ENCODE measurements at regions not wholly inside any gene's neighbourhood (a gene's known extent, or its start where the extent isn't known, plus 50 kb on each side); places are given as distances from the start of the nearest gene placed in this dataset.

- TF ChIP-seq TOX (CRISPR knock-in tag; IDR thresholded peaks at IDR 0.05; ENCODE audit: borderline replicate concordance), result no peak
- TF ChIP-seq ZNF565 (CRISPR knock-in tag; conservative IDR thresholded peaks at IDR 0.05; ENCODE audit: low read depth), result no peak
- TF ChIP-seq RARB (CRISPR knock-in tag; IDR thresholded peaks at IDR 0.05), result no peak
- no peak for TF ChIP-seq ZFP3 (CRISPR knock-in tag; IDR thresholded peaks at IDR 0.05)
- TF ChIP-seq OSR1 (CRISPR knock-in tag; IDR thresholded peaks at IDR 0.05), result no peak
- no peak for TF ChIP-seq TCF4 (CRISPR knock-in tag; IDR thresholded peaks at IDR 0.05; ENCODE audit: borderline replicate concordance)
- TF ChIP-seq ZC3H10 (CRISPR knock-in tag; IDR thresholded peaks at IDR 0.05), result no peak
- no peak for TF ChIP-seq GLIS3 (CRISPR knock-in tag; IDR thresholded peaks at IDR 0.05)
- TF ChIP-seq CSRNP3 (CRISPR knock-in tag; IDR thresholded peaks at IDR 0.05), result no peak
- TF ChIP-seq BACH2 (CRISPR knock-in tag; IDR thresholded peaks at IDR 0.05; ENCODE audit: borderline replicate concordance), result no peak
- TF ChIP-seq PATZ1 (CRISPR knock-in tag; IDR thresholded peaks at IDR 0.05; ENCODE audit: borderline replicate concordance), result no peak
- TF ChIP-seq CSDC2 (CRISPR knock-in tag; IDR thresholded peaks at IDR 0.05), result no peak
- TF ChIP-seq SNAI2 (CRISPR knock-in tag; IDR thresholded peaks at IDR 0.05), result no peak
- no peak for TF ChIP-seq ZNF8 (CRISPR knock-in tag; IDR thresholded peaks at IDR 0.05)
- no peak for TF ChIP-seq PPARA (CRISPR knock-in tag; IDR thresholded peaks at IDR 0.05; ENCODE audit: borderline replicate concordance)
- TF ChIP-seq ZNF70 (CRISPR knock-in tag; IDR thresholded peaks at IDR 0.05), result no peak
- no peak for TF ChIP-seq ZFP30 (CRISPR knock-in tag; IDR thresholded peaks at IDR 0.05)
- TF ChIP-seq CREB5 (CRISPR knock-in tag; IDR thresholded peaks at IDR 0.05; ENCODE audit: low read depth), result no peak
- TF ChIP-seq POU6F1 (CRISPR knock-in tag; IDR thresholded peaks at IDR 0.05; ENCODE audit: borderline replicate concordance, low read depth), result no peak
- ATAC-seq, result no peak
These were observed 146.9 kb upstream of the CADPS start for GRCh38 chr3:63022114-63022513.

GRCh38 chr3:63026722-63027121, 151.5 kb upstream of the CADPS start:
- ATAC-seq, result no peak

GRCh38 chr3:63029326-63029725, 154.1 kb upstream of the CADPS start:
- ATAC-seq, result no peak
- TF ChIP-seq BACH2 (CRISPR knock-in tag; IDR thresholded peaks at IDR 0.05; ENCODE audit: borderline replicate concordance) (no peak), POU6F1 (CRISPR knock-in tag; IDR thresholded peaks at IDR 0.05; ENCODE audit: borderline replicate concordance, low read depth) (no peak), PPARA (CRISPR knock-in tag; IDR thresholded peaks at IDR 0.05; ENCODE audit: borderline replicate concordance) (no peak), GLIS3 (CRISPR knock-in tag; IDR thresholded peaks at IDR 0.05) (no peak), ZC3H10 (CRISPR knock-in tag; IDR thresholded peaks at IDR 0.05) (no peak), SNAI2 (CRISPR knock-in tag; IDR thresholded peaks at IDR 0.05) (no peak), ZFP30 (CRISPR knock-in tag; IDR thresholded peaks at IDR 0.05) (no peak), TOX (CRISPR knock-in tag; IDR thresholded peaks at IDR 0.05; ENCODE audit: borderline replicate concordance) (no peak), ARNTL (CRISPR knock-in tag; IDR thresholded peaks at IDR 0.05; ENCODE audit: borderline replicate concordance, low read depth) (no peak), OSR1 (CRISPR knock-in tag; IDR thresholded peaks at IDR 0.05) (no peak), ZFP3 (CRISPR knock-in tag; IDR thresholded peaks at IDR 0.05) (no peak), ESRRG (CRISPR knock-in tag; IDR thresholded peaks at IDR 0.05) (no peak), TCF4 (CRISPR knock-in tag; IDR thresholded peaks at IDR 0.05; ENCODE audit: borderline replicate concordance) (no peak), ZNF70 (CRISPR knock-in tag; IDR thresholded peaks at IDR 0.05) (no peak), CREB5 (CRISPR knock-in tag; IDR thresholded peaks at IDR 0.05; ENCODE audit: low read depth) (no peak), CSRNP3 (CRISPR knock-in tag; IDR thresholded peaks at IDR 0.05) (no peak)

More at GRCh38 chr3:63026722-63027121, 151.5 kb upstream of the CADPS start:
- TF ChIP-seq CSDC2 (CRISPR knock-in tag; IDR thresholded peaks at IDR 0.05) (no peak), ZC3H10 (CRISPR knock-in tag; IDR thresholded peaks at IDR 0.05) (no peak), PPARA (CRISPR knock-in tag; IDR thresholded peaks at IDR 0.05; ENCODE audit: borderline replicate concordance) (no peak), OSR1 (CRISPR knock-in tag; IDR thresholded peaks at IDR 0.05) (no peak), ZNF70 (CRISPR knock-in tag; IDR thresholded peaks at IDR 0.05) (no peak), ARNTL (CRISPR knock-in tag; IDR thresholded peaks at IDR 0.05; ENCODE audit: borderline replicate concordance, low read depth) (no peak), CSRNP3 (CRISPR knock-in tag; IDR thresholded peaks at IDR 0.05) (no peak), TCF4 (CRISPR knock-in tag; IDR thresholded peaks at IDR 0.05; ENCODE audit: borderline replicate concordance) (no peak)
